Smooth muscle cell (in vitro differentiated cells): ENCODE measurements at regions not wholly inside any gene's neighbourhood (a gene's known extent, or its start where the extent isn't known, plus 50 kb on each side); places are given as distances from the start of the nearest gene placed in this dataset.

Experiments
- DNase-seq: peaks from one replicate; lab custom pipeline; 2025; ENCODE audit not compliant: unreplicated experiment; lab: John Stamatoyannopoulos, UW
- H2AFZ ChIP-seq: fragments of 200-600 bp; sonication (generic); 2 replicates; pipeline ENCODE4 v1.6.0; 2016; ENCODE audit warnings: antibody characterized with exemption, low read depth, mild to moderate bottlenecking
- H3F3A ChIP-seq: fragments of 200-600 bp; sonication (generic); 2 replicates; pipeline ENCODE4 v1.6.0; 2017; ENCODE audit warnings: antibody characterized with exemption, low read depth
- H3K27ac ChIP-seq: fragments of 200-600 bp; sonication (generic); 2 replicates; pipeline ENCODE4 v1.5.1; 2016; ENCODE audit warnings: low read depth, mild to moderate bottlenecking
- H3K27me3 ChIP-seq: fragments of 200-600 bp; sonication (generic); 2 replicates; pipeline ENCODE4 v1.6.1; 2016; ENCODE audit warnings: low read depth, mild to moderate bottlenecking
- H3K36me3 ChIP-seq: fragments of 200-600 bp; sonication (generic); 2 replicates; pipeline ENCODE4 v1.5.1; 2016; ENCODE audit warnings: low read depth
- H3K4me1 ChIP-seq: fragments of 200-600 bp; sonication (generic); 2 replicates; pipeline ENCODE4 v1.5.1; 2016; ENCODE audit warnings: low read depth
- H3K4me2 ChIP-seq: fragments of 200-600 bp; sonication (generic); 2 replicates; pipeline ENCODE4 v1.6.0; 2016; ENCODE audit warnings: mild to moderate bottlenecking
- H3K4me3 ChIP-seq: fragments of 200-600 bp; sonication (generic); 2 replicates; pipeline ENCODE4 v1.5.1; 2016; ENCODE audit warnings: mild to moderate bottlenecking
- H3K79me2 ChIP-seq: fragments of 200-600 bp; sonication (generic); 2 replicates; pipeline ENCODE4 v1.6.0; 2016; ENCODE audit warnings: low read depth, mild to moderate bottlenecking
- H3K9ac ChIP-seq: fragments of 200-600 bp; sonication (generic); 2 replicates; pipeline ENCODE4 v1.6.0; 2016; ENCODE audit warnings: low read depth
- H3K9me3 ChIP-seq: fragments of 200-600 bp; sonication (generic); replicated peaks from 2 replicates; pipeline ENCODE4 v1.5.1; 2016; ENCODE audit warnings: low read depth
- H4K20me1 ChIP-seq: fragments of 200-600 bp; sonication (generic); 2 replicates; pipeline ENCODE4 v1.6.0; 2016; ENCODE audit warnings: low read depth
- CTCF ChIP-seq: fragments of 200-600 bp; sonication (generic); IDR thresholded peaks from 2 replicates; pipeline ENCODE4 v1.5.1; 2017; ENCODE audit warnings: borderline replicate concordance, mild to moderate bottlenecking, antibody characterized with exemption; ENCODE audit not compliant: insufficient read depth, poor library complexity, severe bottlenecking
- WGBS: methylation state at CpG from one replicate; pipeline ENCODE4 v1.1.7; 2016; ENCODE audit warnings: low lambda C conversion rate; 5-methylcytosine and 5-hydroxymethylcytosine counted together

DNA sequence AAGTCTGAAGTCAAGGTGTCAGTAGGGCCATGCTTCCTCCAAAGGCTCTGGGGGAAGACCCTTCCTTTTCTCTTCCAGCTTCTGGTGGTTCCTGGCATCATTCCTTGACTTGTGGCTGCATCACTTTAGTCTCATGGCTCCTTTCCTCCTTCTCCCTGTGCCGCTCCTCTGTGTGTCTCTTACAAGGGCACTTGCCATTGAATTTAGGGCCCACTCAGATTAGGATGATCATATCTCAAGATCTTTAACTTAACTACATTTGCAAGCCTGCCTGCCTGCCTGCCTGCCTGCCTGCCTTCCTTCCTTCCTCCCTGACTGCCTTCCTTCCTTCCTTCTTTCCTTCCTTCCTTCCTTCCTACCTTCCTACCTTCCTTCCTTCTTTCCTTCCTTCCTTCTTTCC lies 89.7 kb upstream of the MPHOSPH6 start:
- Histone ChIP-seq H3K4me3 (no peak overlapping the region), H4K20me1 (no peaks in the 10 kb centered on the region), H3K36me3 (no peaks in the 10 kb centered on the region), H3K27me3 (peaks cover 37% of the 10 kb centered on the region), H3K9me3 (no peaks in the 10 kb centered on the region), H3F3A (no peaks in the 10 kb centered on the region), H3K4me2 (no peak overlapping the region), H3K79me2 (no peaks in the 10 kb centered on the region), H3K27ac (no peak overlapping the region), H3K4me1 (no peaks in the 10 kb centered on the region), H3K9ac (no peak overlapping the region), H2AFZ (no peak overlapping the region)
- DNase-seq: no peak
- TF ChIP-seq CTCF: no peak
- WGBS: 91% methylated on average over 1 of the region's 1 CpG

DNA sequence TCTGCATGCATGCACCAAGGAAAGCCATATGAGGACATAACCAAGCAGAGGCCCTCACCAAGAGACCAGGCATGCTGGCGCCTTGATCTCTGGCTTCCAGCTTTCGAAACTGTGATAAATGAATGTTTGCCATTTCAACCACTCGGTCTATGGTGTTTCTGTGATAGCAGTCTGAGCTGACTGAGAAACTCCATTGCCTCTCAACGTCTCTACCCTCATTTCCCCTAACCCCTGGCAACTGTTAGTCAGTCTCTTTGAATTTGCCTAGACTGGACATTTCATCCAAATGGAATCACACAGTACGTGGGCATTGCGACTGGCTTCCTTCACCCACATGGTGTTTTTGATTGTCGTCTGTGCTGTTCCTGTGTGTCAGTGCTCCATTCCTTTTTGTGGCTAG lies 88.0 kb upstream of the MPHOSPH6 start:
- H3K4me1 ChIP-seq: no peaks in the 10 kb centered on the region

DNA sequence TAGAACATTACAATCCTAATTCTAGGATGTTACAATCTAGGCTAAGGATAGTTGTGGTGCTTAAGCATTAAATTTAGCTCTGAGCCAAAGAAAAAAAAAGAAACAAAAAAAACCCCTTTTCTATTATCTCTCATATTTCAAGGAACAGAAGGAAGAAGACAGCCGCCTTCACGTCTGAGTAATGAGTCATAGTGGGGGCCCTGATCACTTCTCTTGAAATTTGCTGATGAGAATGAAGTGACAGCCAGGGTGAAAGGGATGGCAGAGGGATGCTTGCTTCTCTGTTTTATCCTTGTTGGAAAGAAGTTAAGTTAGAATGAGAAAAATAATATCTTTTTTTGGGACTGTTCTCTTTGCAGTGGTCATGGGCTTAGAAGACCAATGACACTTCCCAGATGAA lies 82.6 kb upstream of the MPHOSPH6 start:
- no peaks in the 10 kb centered on the region for H3F3A ChIP-seq
- no peak for TF ChIP-seq CTCF
- no peaks in the 10 kb centered on the region for H3K4me1 ChIP-seq
- no peak overlapping the region for H3K27ac ChIP-seq
- H3K9ac ChIP-seq: no peak overlapping the region
- no peak for DNase-seq
- H3K4me3 ChIP-seq: no peak overlapping the region
- no peaks in the 10 kb centered on the region for H3K79me2 ChIP-seq
- WGBS: 30% methylated on average over 2 of the region's 2 CpGs
- H3K27me3 ChIP-seq: no peaks in the 10 kb centered on the region
- no peak overlapping the region for H2AFZ ChIP-seq
- H4K20me1 ChIP-seq: no peaks in the 10 kb centered on the region
- no peak overlapping the region for H3K4me2 ChIP-seq
- H3K9me3 ChIP-seq: no peaks in the 10 kb centered on the region
- no peaks in the 10 kb centered on the region for H3K36me3 ChIP-seq

More for the DNA sequence above, 88.0 kb upstream of the MPHOSPH6 start:
- 81% methylated on average over 7 of the region's 7 CpGs for WGBS
- Histone ChIP-seq H3K9ac (no peak overlapping the region), H3K4me2 (no peak overlapping the region), H3K27ac (no peak overlapping the region), H3F3A (no peaks in the 10 kb centered on the region), H3K36me3 (no peaks in the 10 kb centered on the region), H3K4me3 (no peak overlapping the region), H3K9me3 (no peaks in the 10 kb centered on the region), H4K20me1 (no peaks in the 10 kb centered on the region), H3K27me3 (peaks cover 29% of the 10 kb centered on the region), H3K79me2 (no peaks in the 10 kb centered on the region), H2AFZ (no peak overlapping the region)
- no peak for DNase-seq
- TF ChIP-seq CTCF: no peak

DNA sequence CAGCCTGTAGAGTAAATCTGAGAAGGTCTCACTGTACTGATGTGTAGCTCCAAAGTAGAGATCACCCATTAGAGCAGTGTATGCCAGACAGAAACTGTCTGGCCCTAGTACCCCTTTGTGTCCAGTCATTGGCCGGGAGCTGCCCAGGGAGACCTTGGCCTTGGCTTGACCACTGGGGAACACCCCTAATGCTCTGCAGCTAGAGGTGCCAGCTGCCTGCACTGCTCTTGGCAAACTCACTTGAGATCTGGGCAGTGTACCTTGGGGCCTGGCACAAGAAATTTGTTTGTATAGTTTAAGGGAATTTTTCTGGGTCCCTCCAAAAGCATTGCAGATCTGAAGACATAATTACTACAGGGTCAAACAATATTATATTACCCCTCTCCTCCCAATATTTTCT lies 78.7 kb upstream of the MPHOSPH6 start:
- Histone ChIP-seq H3K9ac (no peak overlapping the region), H3K4me1 (no peaks in the 10 kb centered on the region), H3K4me2 (no peak overlapping the region), H2AFZ (no peak overlapping the region), H3K27ac (no peak overlapping the region), H4K20me1 (no peaks in the 10 kb centered on the region), H3K27me3 (no peaks in the 10 kb centered on the region), H3K79me2 (no peaks in the 10 kb centered on the region), H3F3A (no peaks in the 10 kb centered on the region), H3K36me3 (no peaks in the 10 kb centered on the region), H3K4me3 (no peak overlapping the region), H3K9me3 (no peaks in the 10 kb centered on the region)
- 89% methylated on average over 1 of the region's 1 CpG for WGBS
- no peak for DNase-seq
- no peak for TF ChIP-seq CTCF
